T-helper 17 cell (primary cell): ENCODE measurements at regions not wholly inside any gene's neighbourhood (a gene's known extent, or its start where the extent isn't known, plus 50 kb on each side); places are given as distances from the start of the nearest gene placed in this dataset.

Source experiments
- ATAC-seq: fragments of 150-1000 bp; cut with Tn5 transposase; 2 replicates; pipeline ENCODE4 v1.10.0; 2021; ENCODE audit warnings: mild to moderate bottlenecking, moderate library complexity
- DNase-seq, 3 donors: peaks; one replicate each; pipeline versions ENCODE4 v3.0.0 to v3.0.0-alpha.2; 2020 to 2021
- H3K9me3 ChIP-seq: one replicate; pipeline ENCODE4 v1.7.0; 2013; ENCODE audit warnings: low read length, mild to moderate bottlenecking; ENCODE audit not compliant: control insufficient read depth, poor library complexity, severe bottlenecking
- H3K27ac Mint-ChIP-seq: one replicate; pipeline ENCODE4 v1.8.0; 2022; ENCODE audit warnings: mild to moderate bottlenecking, moderate library complexity, mixed read lengths
- H3K27me3 Mint-ChIP-seq: one replicate; pipeline ENCODE4 v1.8.0; 2022; ENCODE audit warnings: mixed read lengths
- H3K36me3 Mint-ChIP-seq: one replicate; pipeline ENCODE4 v1.8.0; 2022; ENCODE audit warnings: low read depth, mixed read lengths
- H3K4me1 Mint-ChIP-seq: one replicate; pipeline ENCODE4 v1.8.0; 2022; ENCODE audit warnings: mild to moderate bottlenecking, mixed read lengths
- H3K4me3 Mint-ChIP-seq: one replicate; pipeline ENCODE4 v1.8.0; 2022; ENCODE audit warnings: mild to moderate bottlenecking, moderate library complexity, mixed read lengths

GRCh38 chr6:122075084-122075838 is 324.2 kb upstream of the HSF2 start:
- H3K27me3 Mint-ChIP-seq = no peaks in the 10 kb centered on the region
- H3K4me3 Mint-ChIP-seq = no peak overlapping the region
- no peak for DNase-seq
- H3K36me3 Mint-ChIP-seq = no peaks in the 10 kb centered on the region
- H3K4me1 Mint-ChIP-seq = no peaks in the 10 kb centered on the region
- ATAC-seq = no peak
- no peaks in the 10 kb centered on the region for H3K9me3 ChIP-seq
- H3K27ac Mint-ChIP-seq = no peak overlapping the region

DNA sequence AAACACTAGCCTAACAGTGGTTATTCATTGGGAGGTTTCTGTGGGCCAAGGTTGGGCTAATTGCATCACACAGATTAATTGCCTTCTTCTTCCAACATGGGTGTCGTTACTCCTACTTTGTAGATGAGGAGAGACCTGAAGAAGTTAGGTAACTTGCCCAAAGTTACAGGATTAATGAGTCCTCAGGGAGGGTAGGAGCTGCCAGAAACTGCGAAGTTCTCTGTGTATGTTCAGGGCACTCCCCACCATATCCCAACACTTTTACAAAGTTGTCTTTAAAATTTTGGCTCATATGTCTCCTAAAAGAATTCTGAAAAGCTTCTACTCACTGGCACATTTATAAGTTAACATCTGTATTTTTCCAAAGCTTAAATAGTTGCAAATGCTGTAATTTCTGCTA is 323.5 kb upstream of the HSF2 start:
- Mint-ChIP-seq H3K27ac (no peak overlapping the region), H3K4me1 (no peaks in the 10 kb centered on the region), H3K36me3 (no peaks in the 10 kb centered on the region), H3K27me3 (no peaks in the 10 kb centered on the region), H3K4me3 (no peak overlapping the region)
- DNase-seq (no peak), ATAC-seq (no peak)
- no peaks in the 10 kb centered on the region for H3K9me3 ChIP-seq

DNA sequence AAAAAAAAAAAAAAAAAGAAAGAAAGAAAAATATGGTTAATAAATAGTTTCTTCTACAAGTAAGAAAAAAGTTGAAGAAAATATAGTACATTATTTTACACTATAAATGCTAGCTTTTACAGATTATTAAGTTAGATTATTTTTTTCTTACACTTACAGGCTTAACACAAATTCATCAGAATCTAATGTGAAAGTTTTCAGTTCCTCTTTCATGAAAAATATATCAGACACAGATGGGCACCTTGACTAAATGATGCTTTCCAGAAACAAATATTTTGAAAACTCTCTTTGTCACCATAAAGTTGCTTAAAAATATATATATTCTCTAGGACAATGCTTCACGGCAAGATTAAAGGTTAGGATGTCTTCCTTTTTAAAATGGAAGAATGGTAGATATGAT is 321.8 kb upstream of the HSF2 start:
- Mint-ChIP-seq H3K27ac (no peak overlapping the region), H3K27me3 (peaks cover 2% of the 10 kb centered on the region), H3K4me1 (no peaks in the 10 kb centered on the region), H3K36me3 (no peaks in the 10 kb centered on the region), H3K4me3 (no peak overlapping the region)
- ATAC-seq (no peak), DNase-seq (no peak)
- H3K9me3 ChIP-seq = no peaks in the 10 kb centered on the region

GRCh38 chr6:122078481-122078880 is 321.0 kb upstream of the HSF2 start:
- Mint-ChIP-seq H3K27me3 (peaks cover 5% of the 10 kb centered on the region), H3K4me1 (no peaks in the 10 kb centered on the region), H3K4me3 (no peak overlapping the region), H3K27ac (no peak overlapping the region), H3K36me3 (no peaks in the 10 kb centered on the region)
- ATAC-seq (no peak), DNase-seq (no peak)
- no peaks in the 10 kb centered on the region for H3K9me3 ChIP-seq

DNA sequence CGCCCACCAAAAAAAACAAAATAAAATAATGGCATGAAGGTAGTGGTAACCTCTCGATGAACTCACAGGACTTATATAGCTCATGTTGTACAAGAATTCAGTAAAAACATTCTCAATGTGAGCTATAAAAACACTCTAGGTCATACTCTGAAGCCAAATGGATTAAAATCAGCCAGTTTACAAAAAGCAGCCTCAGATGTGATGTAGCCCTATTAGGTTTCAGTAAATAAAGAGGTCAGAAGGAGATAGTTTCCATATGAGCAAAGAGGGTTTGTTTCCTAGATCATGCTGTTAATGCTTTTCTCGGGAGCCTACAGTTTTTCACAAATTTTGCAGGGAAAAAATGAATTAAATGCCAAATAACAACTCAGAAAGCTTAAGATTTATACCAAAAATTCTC is 319.5 kb upstream of the HSF2 start:
- no peak overlapping the region for H3K4me3 Mint-ChIP-seq
- no peaks in the 10 kb centered on the region for H3K36me3 Mint-ChIP-seq
- ATAC-seq (no peak), DNase-seq (no peak)
- peaks cover 5% of the 10 kb centered on the region for H3K27me3 Mint-ChIP-seq
- H3K27ac Mint-ChIP-seq = no peak overlapping the region
- H3K9me3 ChIP-seq = no peaks in the 10 kb centered on the region
- H3K4me1 Mint-ChIP-seq = no peaks in the 10 kb centered on the region

- Mint-ChIP-seq H3K4me3 (no peak overlapping the region), H3K4me1 (no peaks in the 10 kb centered on the region), H3K27ac (no peak overlapping the region), H3K27me3 (peaks cover 5% of the 10 kb centered on the region), H3K36me3 (no peaks in the 10 kb centered on the region)
- ATAC-seq (no peak), DNase-seq (no peak)
- no peaks in the 10 kb centered on the region for H3K9me3 ChIP-seq
These were observed 317.5 kb upstream of the HSF2 start for GRCh38 chr6:122081921-122082320.

DNA sequence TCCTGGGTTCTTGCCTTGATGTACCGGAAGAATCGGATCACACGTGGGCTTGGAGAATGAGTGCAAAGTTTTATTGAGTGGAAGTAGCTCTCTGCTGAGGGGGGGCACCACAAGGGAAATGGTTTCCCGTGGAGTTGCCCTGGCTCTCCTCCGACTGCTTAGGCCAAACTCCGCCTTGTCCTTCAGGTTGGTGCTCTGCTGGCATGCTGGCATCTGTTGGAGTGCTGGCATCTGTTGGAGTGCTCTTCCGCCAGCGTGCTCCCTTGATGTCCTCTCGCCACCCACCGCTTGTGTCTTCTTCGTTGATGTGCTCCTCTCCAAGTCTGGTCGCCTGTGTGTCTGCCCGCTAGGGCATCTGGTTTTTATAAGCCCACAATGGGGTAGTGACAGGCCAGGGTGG is 317.1 kb upstream of the HSF2 start:
- no peak for ATAC-seq
- Mint-ChIP-seq H3K36me3 (no peaks in the 10 kb centered on the region), H3K27me3 (peaks cover 5% of the 10 kb centered on the region), H3K4me3 (no peak overlapping the region), H3K27ac (no peak overlapping the region), H3K4me1 (no peaks in the 10 kb centered on the region)
- no peak for DNase-seq
- no peaks in the 10 kb centered on the region for H3K9me3 ChIP-seq

- Mint-ChIP-seq H3K4me3 (no peak overlapping the region), H3K27ac (no peak overlapping the region), H3K4me1 (no peaks in the 10 kb centered on the region), H3K27me3 (no peaks in the 10 kb centered on the region), H3K36me3 (no peaks in the 10 kb centered on the region)
- DNase-seq (no peak), ATAC-seq (no peak)
- no peaks in the 10 kb centered on the region for H3K9me3 ChIP-seq
These were observed 307.1 kb upstream of the HSF2 start for GRCh38 chr6:122092366-122092765.

GRCh38 chr6:122098201-122098678 is 301.2 kb upstream of the HSF2 start:
- H3K4me1 Mint-ChIP-seq = peaks cover 2% of the 10 kb centered on the region
- ATAC-seq = no peak
- no peaks in the 10 kb centered on the region for H3K36me3 Mint-ChIP-seq
- no peak overlapping the region for H3K27ac Mint-ChIP-seq
- no peak overlapping the region for H3K4me3 Mint-ChIP-seq
- H3K9me3 ChIP-seq = no peaks in the 10 kb centered on the region
- DNase-seq = no peak
- no peaks in the 10 kb centered on the region for H3K27me3 Mint-ChIP-seq

DNA sequence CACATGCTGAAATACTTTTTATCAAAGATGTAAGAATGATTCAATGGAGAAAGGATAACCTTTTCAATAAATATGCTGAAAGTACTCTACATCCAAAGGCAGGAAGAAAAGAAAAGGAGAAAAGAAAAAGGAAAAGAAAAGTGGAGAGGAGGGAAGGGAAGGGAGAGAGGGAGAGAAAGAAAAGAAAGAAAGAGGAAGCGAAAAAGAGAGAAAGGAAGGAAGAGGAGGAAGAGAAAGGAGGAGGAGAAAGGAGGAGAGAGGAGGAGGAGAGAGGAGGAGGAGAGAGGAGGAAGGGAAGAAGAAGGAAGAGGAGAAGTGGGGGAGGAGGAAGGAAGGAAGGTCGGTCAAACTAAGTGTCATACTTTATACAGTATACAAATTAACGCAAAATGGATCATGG is 297.4 kb upstream of the HSF2 start:
- Mint-ChIP-seq H3K27ac (no peak overlapping the region), H3K27me3 (no peaks in the 10 kb centered on the region), H3K4me3 (no peak overlapping the region), H3K4me1 (peaks cover 2% of the 10 kb centered on the region), H3K36me3 (no peaks in the 10 kb centered on the region)
- ATAC-seq (no peak), DNase-seq (no peak)
- H3K9me3 ChIP-seq = no peaks in the 10 kb centered on the region

DNA sequence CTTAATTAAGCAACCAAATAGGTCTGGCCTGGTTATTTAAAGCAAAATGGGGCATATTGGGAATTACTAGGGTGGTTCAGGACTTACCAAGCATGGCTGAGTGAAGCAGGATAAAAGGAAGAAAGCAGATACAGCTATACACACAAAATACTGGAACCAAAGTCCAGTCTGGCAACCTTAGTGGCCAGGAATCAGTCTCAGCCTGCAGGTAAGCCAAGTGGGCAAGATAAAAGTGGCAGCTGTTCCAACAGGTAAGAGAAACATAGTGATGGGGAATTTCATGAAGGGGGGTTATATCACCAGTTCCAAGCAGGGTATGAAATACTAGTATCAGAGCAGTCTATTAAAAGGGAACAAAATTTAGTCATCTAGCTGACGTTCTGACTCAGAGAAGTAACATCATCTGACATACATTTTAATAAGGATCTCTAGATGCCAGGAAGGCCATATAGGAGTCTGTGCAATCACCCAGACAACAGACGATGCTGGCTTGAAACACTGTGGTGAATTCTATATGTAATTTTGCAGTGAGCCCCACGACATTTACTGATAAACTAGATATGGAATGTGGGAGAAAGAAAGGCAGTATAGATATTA is 292.1 kb upstream of the HSF2 start:
- no peak overlapping the region for H3K4me3 Mint-ChIP-seq
- no peaks in the 10 kb centered on the region for H3K9me3 ChIP-seq
- no peaks in the 10 kb centered on the region for H3K36me3 Mint-ChIP-seq
- DNase-seq (no peak), ATAC-seq (no peak)
- H3K27me3 Mint-ChIP-seq = no peaks in the 10 kb centered on the region
- no peak overlapping the region for H3K27ac Mint-ChIP-seq
- no peaks in the 10 kb centered on the region for H3K4me1 Mint-ChIP-seq

DNA sequence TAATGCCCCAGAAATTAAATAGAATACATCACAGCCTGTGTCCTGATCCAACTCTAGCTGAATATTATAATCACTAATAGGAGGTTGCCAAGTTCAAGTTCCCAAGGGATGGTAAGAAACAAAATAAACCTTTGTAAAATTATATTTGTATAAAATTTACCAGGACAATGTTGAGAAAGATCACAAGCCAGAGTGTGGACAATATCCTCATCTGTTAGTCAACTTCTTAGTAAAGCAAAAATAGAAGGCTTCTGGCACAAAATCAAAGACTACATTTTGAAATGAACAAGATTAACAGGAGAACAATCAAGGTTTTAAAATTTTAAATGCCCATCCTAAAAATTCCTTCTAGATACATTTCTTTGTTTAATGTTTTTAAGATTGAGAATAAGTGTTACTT is 290.4 kb upstream of the HSF2 start:
- H3K4me1 Mint-ChIP-seq = no peaks in the 10 kb centered on the region
- no peak overlapping the region for H3K27ac Mint-ChIP-seq
- H3K9me3 ChIP-seq = no peaks in the 10 kb centered on the region

DNA sequence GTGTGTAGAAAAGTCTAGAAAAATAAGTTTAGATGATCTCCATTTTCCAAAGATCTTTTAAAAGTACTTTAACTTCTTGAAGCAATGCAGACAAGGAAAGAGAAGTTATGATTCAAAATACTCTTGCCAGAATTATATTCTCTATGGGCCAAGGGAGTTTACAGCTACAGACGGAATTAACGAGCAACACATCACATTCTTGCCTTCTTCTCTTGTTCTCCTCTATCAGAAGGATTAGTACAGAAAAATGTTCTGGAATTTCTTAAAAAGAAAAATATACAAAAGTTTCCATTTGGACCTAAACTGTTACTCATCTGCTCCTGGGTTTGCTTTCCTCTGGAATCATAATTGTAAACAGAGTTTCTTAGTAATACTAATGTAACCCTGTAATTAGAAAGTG is 284.7 kb upstream of the HSF2 start:
- H3K27ac Mint-ChIP-seq = no peak overlapping the region
- no peaks in the 10 kb centered on the region for H3K27me3 Mint-ChIP-seq
- no peak for DNase-seq
- no peaks in the 10 kb centered on the region for H3K9me3 ChIP-seq
- no peak overlapping the region for H3K4me3 Mint-ChIP-seq
- no peaks in the 10 kb centered on the region for H3K4me1 Mint-ChIP-seq
- no peak for ATAC-seq
- no peaks in the 10 kb centered on the region for H3K36me3 Mint-ChIP-seq

More for the DNA sequence above, 290.4 kb upstream of the HSF2 start:
- Mint-ChIP-seq H3K27me3 (no peaks in the 10 kb centered on the region), H3K4me3 (no peak overlapping the region), H3K36me3 (no peaks in the 10 kb centered on the region)
- ATAC-seq (no peak), DNase-seq (no peak)
